ENCODE measurements at regions not wholly inside any gene's neighbourhood (a gene's known extent, or its start where the extent isn't known, plus 50 kb on each side); places are given as distances from the start of the nearest gene placed in this dataset.
A peak's percentile ranks its signal among the peaks of the same experiment; 100 is the strongest.

DNA sequence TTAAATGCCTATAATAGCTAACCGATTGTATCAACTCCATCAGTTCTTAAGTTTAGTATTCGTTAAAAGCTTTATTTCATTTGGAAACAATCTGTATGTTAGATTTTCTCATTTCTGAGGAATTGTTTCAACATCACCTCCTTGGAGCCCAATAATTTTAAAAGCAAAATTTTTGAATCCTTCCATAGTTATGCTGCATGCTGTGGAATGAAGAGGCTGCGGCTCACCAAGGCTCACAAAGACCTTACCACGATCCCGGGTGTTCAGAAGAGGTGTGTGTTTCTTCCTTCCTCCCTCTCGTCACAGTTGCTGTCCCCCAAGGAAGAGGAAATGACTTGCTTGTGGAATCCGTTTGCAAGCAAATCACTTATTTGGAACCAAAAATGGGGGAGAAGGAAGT is 143.8 kb downstream of the FGF1 start:
- H3K4me3 Mint-ChIP-seq (ENCODE audit: unreplicated experiment) = no peak overlapping the region
- H3K27me3 Mint-ChIP-seq (ENCODE audit: unreplicated experiment) = no peaks in the 10 kb centered on the region
- H3K27ac Mint-ChIP-seq (ENCODE audit: unreplicated experiment) = no peak overlapping the region

DNA sequence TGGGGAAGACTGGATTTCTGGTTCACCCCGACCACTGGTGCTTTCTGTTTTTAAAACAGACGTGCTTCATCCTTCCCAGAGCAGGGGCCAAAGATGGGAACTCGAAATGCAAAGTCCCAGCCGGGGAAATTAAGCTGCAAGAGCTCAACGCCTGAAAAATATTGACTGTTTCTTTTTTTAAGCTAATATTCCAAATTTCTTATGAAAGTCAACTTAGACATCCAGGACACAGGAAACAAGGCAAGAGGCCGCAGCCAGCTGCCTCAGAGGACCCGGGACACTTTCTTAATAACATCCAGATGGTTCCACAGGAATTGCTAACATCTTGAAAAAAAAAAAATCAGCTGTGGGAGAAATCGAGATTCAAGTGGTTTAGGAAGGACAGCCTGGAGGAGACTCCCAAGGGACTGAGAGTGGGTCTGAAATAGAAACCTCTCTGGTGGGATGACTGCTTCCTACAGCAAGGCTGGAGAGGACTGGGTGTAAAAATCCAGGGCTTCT is 144.9 kb downstream of the FGF1 start:
- H3K4me1 Mint-ChIP-seq (ENCODE audit: low read depth, unreplicated experiment) = peaks cover 17% of the 10 kb centered on the region
- peak overlapping the region; percentile 73 for H3K27ac Mint-ChIP-seq (ENCODE audit: unreplicated experiment)

More for the DNA sequence above, 143.8 kb downstream of the FGF1 start:
- no peak for DNase-seq
- Mint-ChIP-seq H3K36me3 (ENCODE audit: unreplicated experiment) (no peaks in the 10 kb centered on the region), H3K4me1 (ENCODE audit: low read depth, unreplicated experiment) (peaks cover 17% of the 10 kb centered on the region), H3K9me3 (ENCODE audit: unreplicated experiment) (peaks cover 2% of the 10 kb centered on the region)
- TF ChIP-seq, protein P1, sequence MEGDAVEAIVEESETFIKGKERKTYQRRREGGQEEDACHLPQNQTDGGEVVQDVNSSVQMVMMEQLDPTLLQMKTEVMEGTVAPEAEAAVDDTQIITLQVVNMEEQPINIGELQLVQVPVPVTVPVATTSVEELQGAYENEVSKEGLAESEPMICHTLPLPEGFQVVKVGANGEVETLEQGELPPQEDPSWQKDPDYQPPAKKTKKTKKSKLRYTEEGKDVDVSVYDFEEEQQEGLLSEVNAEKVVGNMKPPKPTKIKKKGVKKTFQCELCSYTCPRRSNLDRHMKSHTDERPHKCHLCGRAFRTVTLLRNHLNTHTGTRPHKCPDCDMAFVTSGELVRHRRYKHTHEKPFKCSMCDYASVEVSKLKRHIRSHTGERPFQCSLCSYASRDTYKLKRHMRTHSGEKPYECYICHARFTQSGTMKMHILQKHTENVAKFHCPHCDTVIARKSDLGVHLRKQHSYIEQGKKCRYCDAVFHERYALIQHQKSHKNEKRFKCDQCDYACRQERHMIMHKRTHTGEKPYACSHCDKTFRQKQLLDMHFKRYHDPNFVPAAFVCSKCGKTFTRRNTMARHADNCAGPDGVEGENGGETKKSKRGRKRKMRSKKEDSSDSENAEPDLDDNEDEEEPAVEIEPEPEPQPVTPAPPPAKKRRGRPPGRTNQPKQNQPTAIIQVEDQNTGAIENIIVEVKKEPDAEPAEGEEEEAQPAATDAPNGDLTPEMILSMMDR (IDR thresholded peaks at IDR 0.05; ENCODE audit: partially characterized antibody, unreplicated experiment) = no peak

DNA sequence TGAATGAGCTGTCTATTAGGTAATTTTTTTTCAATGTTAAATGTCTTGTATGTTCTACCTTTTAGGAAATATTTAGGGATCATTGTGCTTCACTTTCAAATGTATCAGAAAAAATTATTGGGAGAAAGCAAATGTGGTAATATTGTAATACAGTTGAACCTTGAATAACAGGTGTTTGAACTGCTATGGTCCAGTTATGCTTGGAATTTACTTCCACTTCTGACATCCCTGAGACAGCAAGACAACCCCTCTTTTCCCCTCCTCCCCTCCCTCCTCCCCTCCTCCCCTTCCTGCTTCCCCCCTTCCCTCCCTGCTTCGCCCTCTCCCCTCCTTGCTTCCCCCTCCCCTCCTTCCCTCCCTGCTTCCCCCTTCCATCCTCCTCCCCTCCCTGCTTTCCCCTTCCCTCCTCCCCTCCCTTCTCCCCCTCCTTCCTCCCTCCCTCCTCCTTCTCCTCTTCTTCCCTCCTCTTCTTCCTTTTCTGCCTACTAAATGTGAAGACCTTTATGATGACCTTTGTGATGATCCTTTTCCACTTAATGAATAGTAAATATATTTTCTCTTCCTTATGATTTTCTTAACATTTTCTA is 146.6 kb downstream of the FGF1 start:
- Mint-ChIP-seq H3K4me3 (ENCODE audit: unreplicated experiment) (no peak overlapping the region), H3K36me3 (ENCODE audit: unreplicated experiment) (no peaks in the 10 kb centered on the region), H3K27ac (ENCODE audit: unreplicated experiment) (no peak overlapping the region), H3K27me3 (ENCODE audit: unreplicated experiment) (no peaks in the 10 kb centered on the region), H3K4me1 (ENCODE audit: low read depth, unreplicated experiment) (peaks cover 17% of the 10 kb centered on the region), H3K9me3 (ENCODE audit: unreplicated experiment) (peaks cover 3% of the 10 kb centered on the region)
- no peak for DNase-seq
- TF ChIP-seq, protein P1 (IDR thresholded peaks at IDR 0.05; ENCODE audit: partially characterized antibody, unreplicated experiment) = no peak

More for the DNA sequence above, 144.9 kb downstream of the FGF1 start:
- Mint-ChIP-seq H3K4me3 (ENCODE audit: unreplicated experiment) (peak overlapping the region; percentile 52), H3K27me3 (ENCODE audit: unreplicated experiment) (no peaks in the 10 kb centered on the region), H3K9me3 (ENCODE audit: unreplicated experiment) (peaks cover 2% of the 10 kb centered on the region), H3K36me3 (ENCODE audit: unreplicated experiment) (no peaks in the 10 kb centered on the region)
- DNase-seq = no peak
- TF ChIP-seq, protein P1 (IDR thresholded peaks at IDR 0.05; ENCODE audit: partially characterized antibody, unreplicated experiment) = no peak

DNA sequence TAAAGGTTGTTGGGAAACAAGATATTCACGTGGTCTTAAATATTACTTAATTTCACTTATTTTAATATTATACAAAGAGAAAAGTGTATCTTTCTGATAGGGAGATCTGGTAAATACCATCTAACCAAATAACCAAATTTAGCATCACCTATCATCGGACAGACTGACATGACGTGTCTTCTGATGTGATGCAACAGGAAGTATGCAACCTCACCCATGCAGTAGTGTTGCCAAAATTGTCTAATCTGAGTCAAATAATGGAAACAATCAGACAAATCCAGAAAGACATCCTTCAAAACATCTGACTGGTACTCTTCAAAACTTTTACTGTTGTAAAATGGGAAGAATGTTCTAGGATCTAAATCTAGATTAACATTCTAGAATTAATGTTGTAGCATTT is 148.0 kb downstream of the FGF1 start:
- H3K4me1 Mint-ChIP-seq (ENCODE audit: low read depth, unreplicated experiment) = peaks cover 17% of the 10 kb centered on the region
- no peak overlapping the region for H3K4me3 Mint-ChIP-seq (ENCODE audit: unreplicated experiment)
- DNase-seq = no peak
- no peaks in the 10 kb centered on the region for H3K27me3 Mint-ChIP-seq (ENCODE audit: unreplicated experiment)
- peaks cover 3% of the 10 kb centered on the region for H3K9me3 Mint-ChIP-seq (ENCODE audit: unreplicated experiment)
- TF ChIP-seq, protein P1 (IDR thresholded peaks at IDR 0.05; ENCODE audit: partially characterized antibody, unreplicated experiment) = no peak
- H3K36me3 Mint-ChIP-seq (ENCODE audit: unreplicated experiment) = no peaks in the 10 kb centered on the region
- H3K27ac Mint-ChIP-seq (ENCODE audit: unreplicated experiment) = no peak overlapping the region

DNA sequence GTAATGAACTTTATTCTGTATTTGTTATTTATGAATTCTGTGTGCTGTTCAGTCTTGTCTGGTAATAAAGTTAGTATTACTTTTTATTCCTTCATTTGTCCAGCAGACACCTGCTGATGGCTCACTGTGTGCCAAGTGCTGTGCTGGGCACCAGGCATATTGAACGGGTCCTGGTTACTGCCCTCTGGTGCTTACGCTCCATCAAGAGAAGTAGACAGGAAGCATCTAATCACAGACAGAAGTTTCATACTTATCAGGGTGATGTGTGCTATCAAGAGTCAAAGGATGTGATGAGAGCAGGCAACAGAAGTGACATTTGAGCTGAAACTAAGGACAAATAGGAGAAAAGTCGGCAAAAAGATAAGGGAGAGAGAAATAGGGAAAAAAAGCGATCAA is 153.1 kb downstream of the FGF1 start:
- Mint-ChIP-seq H3K4me1 (ENCODE audit: low read depth, unreplicated experiment) (no peaks in the 10 kb centered on the region), H3K9me3 (ENCODE audit: unreplicated experiment) (peaks cover 1% of the 10 kb centered on the region), H3K36me3 (ENCODE audit: unreplicated experiment) (no peaks in the 10 kb centered on the region), H3K27ac (ENCODE audit: unreplicated experiment) (no peak overlapping the region), H3K4me3 (ENCODE audit: unreplicated experiment) (no peak overlapping the region), H3K27me3 (ENCODE audit: unreplicated experiment) (no peaks in the 10 kb centered on the region)
- no peak for DNase-seq
- TF ChIP-seq, protein P1 (IDR thresholded peaks at IDR 0.05; ENCODE audit: partially characterized antibody, unreplicated experiment) = no peak
